ENCODE measurements at regions not wholly inside any gene's neighbourhood (a gene's known extent, or its start where the extent isn't known, plus 50 kb on each side); places are given as distances from the start of the nearest gene placed in this dataset.

DNA sequence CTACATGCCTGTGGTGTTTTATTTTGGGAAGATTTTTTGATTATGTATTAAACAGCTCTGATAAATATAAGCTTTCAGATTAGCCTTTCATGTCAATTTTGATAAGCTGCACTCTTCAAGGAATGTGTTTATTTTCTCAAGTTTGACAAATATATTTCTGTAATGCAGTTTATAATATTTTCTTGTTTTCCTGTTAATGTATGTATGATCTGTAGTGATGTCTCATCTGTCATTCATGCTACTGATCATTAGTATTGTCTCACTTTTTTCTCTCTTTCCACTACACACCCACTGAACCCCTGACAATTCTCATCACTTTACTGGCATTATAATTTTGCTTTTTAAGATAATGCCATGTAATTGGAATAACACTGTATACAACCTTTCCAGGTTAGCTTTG is 100.9 kb downstream of the TMEM18 start:
- no peak for DNase-seq (ENCODE audit: extremely low spot score)
- CTCF ChIA-PET: interaction anchor here (1.1 kb wide), 1 partner anchor 30 kb away, joined by 3 read pairs; no protein-coding TSS in a partner anchor
- TF ChIP-seq, protein P1, sequence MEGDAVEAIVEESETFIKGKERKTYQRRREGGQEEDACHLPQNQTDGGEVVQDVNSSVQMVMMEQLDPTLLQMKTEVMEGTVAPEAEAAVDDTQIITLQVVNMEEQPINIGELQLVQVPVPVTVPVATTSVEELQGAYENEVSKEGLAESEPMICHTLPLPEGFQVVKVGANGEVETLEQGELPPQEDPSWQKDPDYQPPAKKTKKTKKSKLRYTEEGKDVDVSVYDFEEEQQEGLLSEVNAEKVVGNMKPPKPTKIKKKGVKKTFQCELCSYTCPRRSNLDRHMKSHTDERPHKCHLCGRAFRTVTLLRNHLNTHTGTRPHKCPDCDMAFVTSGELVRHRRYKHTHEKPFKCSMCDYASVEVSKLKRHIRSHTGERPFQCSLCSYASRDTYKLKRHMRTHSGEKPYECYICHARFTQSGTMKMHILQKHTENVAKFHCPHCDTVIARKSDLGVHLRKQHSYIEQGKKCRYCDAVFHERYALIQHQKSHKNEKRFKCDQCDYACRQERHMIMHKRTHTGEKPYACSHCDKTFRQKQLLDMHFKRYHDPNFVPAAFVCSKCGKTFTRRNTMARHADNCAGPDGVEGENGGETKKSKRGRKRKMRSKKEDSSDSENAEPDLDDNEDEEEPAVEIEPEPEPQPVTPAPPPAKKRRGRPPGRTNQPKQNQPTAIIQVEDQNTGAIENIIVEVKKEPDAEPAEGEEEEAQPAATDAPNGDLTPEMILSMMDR (IDR thresholded peaks at IDR 0.05; ENCODE audit: control extremely low read depth, extremely low read depth, low read depth, missing control alignments): no peak
- POLR2A ChIA-PET: no interaction called here

DNA sequence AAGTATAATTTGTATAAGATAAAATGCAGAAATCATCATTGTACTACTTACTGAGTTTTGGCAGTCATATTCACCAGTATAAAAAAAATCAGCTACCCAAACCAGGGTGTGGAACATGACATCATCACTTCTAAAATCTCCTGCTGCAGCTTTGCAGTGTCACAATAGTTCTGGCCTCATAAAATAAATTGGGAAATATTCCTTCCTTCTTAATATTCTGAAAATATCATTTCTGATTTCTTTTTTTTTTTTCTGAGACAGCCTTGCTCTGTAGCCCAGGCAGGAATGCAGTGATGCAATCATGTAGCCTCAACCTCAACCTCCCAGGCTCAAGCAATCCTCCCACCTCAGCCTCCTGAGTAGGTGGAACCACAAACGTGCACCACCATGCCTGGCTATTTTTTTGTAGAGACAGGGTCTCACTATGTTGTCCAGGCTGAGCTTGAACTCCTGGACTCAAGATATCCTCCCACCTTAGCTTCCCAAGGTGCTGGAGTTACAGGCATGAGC is 101.4 kb downstream of the TMEM18 start:
- POLR2A ChIA-PET: no interaction called here
- TF ChIP-seq, protein P1 (IDR thresholded peaks at IDR 0.05; ENCODE audit: control extremely low read depth, extremely low read depth, low read depth, missing control alignments): no peak
- no peak for DNase-seq (ENCODE audit: extremely low spot score)
- CTCF ChIA-PET: interaction anchor here (1.1 kb wide), 1 partner anchor 31 kb away, joined by 3 read pairs; no protein-coding TSS in a partner anchor

DNA sequence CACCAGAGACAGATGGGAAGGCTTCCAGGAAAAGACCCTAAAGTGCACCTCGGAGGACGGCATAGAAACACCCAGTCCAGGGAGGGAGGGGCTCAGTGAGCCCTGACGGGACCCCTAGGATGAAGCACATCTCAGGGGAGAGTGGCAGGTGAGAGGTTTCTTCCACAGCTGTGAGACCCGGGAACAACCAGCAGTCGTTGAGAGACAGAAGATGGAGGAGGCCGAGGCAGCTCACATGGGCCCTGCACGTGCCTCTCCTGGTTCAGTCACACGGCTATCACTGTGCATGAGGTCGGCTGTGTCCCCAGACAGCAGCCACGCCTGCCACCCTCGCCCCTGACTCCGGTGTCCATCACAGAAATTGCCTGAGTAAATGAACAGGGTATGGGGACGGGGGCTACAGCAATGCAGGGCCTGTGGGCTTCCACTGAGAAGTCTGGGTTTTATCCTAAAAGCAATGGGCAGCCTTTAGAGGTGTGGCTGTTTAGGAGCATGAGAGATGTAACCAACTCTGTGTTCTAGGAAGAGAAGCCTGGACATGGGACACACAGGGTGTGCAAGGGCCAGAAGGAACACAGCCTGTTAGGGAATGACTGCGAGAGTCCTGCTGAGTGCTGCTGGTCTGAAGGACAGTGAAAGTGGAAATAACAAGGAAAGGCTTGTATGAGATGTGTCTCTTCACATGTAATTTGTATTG is 102.0 kb downstream of the TMEM18 start:
- POLR2A ChIA-PET: no interaction called here
- CTCF ChIA-PET: no interaction called here
- TF ChIP-seq, protein P1 (IDR thresholded peaks at IDR 0.05; ENCODE audit: control extremely low read depth, extremely low read depth, low read depth, missing control alignments): no peak
- no peak for DNase-seq (ENCODE audit: extremely low spot score)

DNA sequence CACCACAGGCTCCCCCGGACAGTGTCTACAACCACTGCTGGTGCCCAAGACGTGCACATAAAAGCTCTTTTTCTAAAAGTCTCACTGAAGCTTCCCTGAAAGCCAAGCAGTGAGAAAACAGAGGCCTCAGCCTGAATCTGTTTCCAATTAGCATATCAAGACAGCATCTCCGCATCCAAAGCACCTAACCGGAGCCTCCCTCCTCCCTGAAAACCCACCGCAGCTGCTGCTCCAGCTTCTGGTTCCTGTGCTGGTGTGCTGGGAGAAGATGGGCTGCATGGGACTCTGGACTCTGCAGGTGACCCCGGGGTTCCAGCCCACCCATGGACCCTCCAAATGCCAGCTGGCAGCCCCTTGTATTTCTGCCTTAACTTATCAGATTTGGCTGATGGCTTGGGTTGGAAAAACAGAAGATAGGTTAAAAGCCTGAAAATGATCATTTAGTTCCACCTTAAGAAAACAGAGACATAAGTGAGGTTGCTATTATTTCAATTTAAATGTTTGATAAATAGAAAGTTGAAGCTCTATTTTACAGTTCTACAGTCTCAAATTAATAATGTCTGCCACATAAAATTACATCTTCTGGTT is 103.3 kb downstream of the TMEM18 start:
- ChIA-PET CTCF (interaction anchor here (0.9 kb wide), 1 partner anchor 12 kb away, joined by 4 read pairs; no protein-coding TSS in a partner anchor), POLR2A (no interaction called here)
- no peak for DNase-seq (ENCODE audit: extremely low spot score)
- TF ChIP-seq, protein P1 (IDR thresholded peaks at IDR 0.05; ENCODE audit: control extremely low read depth, extremely low read depth, low read depth, missing control alignments): no peak

DNA sequence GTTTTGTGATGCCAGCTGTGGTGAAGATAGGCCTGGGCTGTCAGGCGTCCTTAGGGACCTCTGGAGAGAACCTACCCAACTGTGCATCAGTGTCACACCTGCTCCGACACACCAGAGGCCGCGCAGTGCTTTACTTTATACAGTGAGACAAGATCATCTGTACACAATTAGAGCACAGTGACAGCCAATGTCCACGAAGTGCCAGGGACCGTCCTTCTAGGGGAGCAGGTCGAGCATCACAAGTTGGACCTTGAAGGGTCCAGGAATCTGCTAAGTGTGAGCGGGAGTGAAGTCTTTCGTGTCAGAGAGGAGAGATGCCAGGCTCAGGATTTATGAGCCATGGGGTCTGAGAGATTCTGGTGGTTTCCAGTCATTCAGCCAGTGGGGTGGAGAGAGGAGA is 104.2 kb downstream of the TMEM18 start:
- no peak for DNase-seq (ENCODE audit: extremely low spot score)
- POLR2A ChIA-PET: no interaction called here
- TF ChIP-seq, protein P1 (IDR thresholded peaks at IDR 0.05; ENCODE audit: control extremely low read depth, extremely low read depth, low read depth, missing control alignments): no peak
- CTCF ChIA-PET: no interaction called here

DNA sequence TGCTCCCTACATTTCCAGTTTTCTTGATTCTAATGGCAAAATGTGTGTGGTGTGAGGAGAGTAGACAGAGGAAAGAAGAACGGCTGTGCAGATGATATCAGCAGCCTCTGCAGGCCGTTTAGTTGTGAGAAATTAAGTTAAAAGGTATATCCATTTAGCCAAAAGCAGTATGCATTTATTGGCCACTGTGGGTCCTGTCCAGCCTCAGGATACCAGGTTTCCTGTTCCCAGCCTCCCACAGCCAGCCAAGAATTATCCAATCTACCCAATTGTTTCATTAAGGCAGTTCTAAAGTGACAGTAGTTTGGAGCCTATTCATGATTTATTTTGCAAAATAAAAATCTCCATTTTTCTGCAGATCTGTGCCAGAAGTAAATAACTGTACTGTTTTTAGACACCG is 107.5 kb downstream of the TMEM18 start:
- no peak for DNase-seq (ENCODE audit: extremely low spot score)
- CTCF ChIA-PET: no interaction called here
- TF ChIP-seq, protein P1 (IDR thresholded peaks at IDR 0.05; ENCODE audit: control extremely low read depth, extremely low read depth, low read depth, missing control alignments): no peak
- POLR2A ChIA-PET: no interaction called here
